ENCODE measurements at regions not wholly inside any gene's neighbourhood (a gene's known extent, or its start where the extent isn't known, plus 50 kb on each side); places are given as distances from the start of the nearest gene placed in this dataset.

GRCh38 chr11:91783173-91783572 is 441.4 kb upstream of the FAT3 start:
- no peak for DNase-seq (ENCODE audit: low read depth in 4 of 4, low spot score in 3 of 4)

GRCh38 chr11:91778758-91779157 is 445.9 kb upstream of the FAT3 start:
- DNase-seq (ENCODE audit: low read depth in 4 of 4, low spot score in 3 of 4): no peak

- no peak for DNase-seq (ENCODE audit: low read depth in 4 of 4, low spot score in 3 of 4)
Observed at GRCh38 chr11:91776655-91777054, 448.0 kb upstream of the FAT3 start.

- DNase-seq (ENCODE audit: low read depth in 4 of 4, low spot score in 3 of 4): no peak
Observed at GRCh38 chr11:91773090-91773489, 451.5 kb upstream of the FAT3 start.

GRCh38 chr11:91771961-91772360 is 452.7 kb upstream of the FAT3 start:
- DNase-seq (ENCODE audit: low read depth in 4 of 4, low spot score in 3 of 4): no peak

- no peak for DNase-seq (ENCODE audit: low read depth in 4 of 4, low spot score in 3 of 4)
Observed at GRCh38 chr11:91768783-91769182, 455.8 kb upstream of the FAT3 start.

- no peak for DNase-seq (ENCODE audit: low read depth in 4 of 4, low spot score in 3 of 4)
Observed at GRCh38 chr11:91763331-91763730, 461.3 kb upstream of the FAT3 start.

- no peak for DNase-seq (ENCODE audit: low read depth in 4 of 4, low spot score in 3 of 4)
Observed at GRCh38 chr11:91761406-91762025, 463.1 kb upstream of the FAT3 start.

- DNase-seq (ENCODE audit: low read depth in 4 of 4, low spot score in 3 of 4): no peak
Observed at GRCh38 chr11:91756829-91757480, 467.7 kb upstream of the FAT3 start.

GRCh38 chr11:91755951-91756707 is 468.5 kb upstream of the FAT3 start:
- no peak for DNase-seq (ENCODE audit: low read depth in 4 of 4, low spot score in 3 of 4)

GRCh38 chr11:91755526-91755925 is 469.1 kb upstream of the FAT3 start:
- DNase-seq (ENCODE audit: low read depth in 4 of 4, low spot score in 3 of 4): no peak

GRCh38 chr11:91749251-91749650 is 475.4 kb upstream of the FAT3 start:
- DNase-seq (ENCODE audit: low read depth in 4 of 4, low spot score in 3 of 4): no peak

GRCh38 chr11:91742155-91742554 is 482.5 kb upstream of the FAT3 start:
- no peak for DNase-seq (ENCODE audit: low read depth in 4 of 4, low spot score in 3 of 4)

- DNase-seq (ENCODE audit: low read depth in 4 of 4, low spot score in 3 of 4): no peak
Observed at GRCh38 chr11:91731051-91731450, 493.6 kb upstream of the FAT3 start.

- DNase-seq (ENCODE audit: low read depth in 4 of 4, low spot score in 3 of 4): no peak
Observed at GRCh38 chr11:91730620-91731019, 494.0 kb upstream of the FAT3 start.

GRCh38 chr11:91730057-91730456 is 494.6 kb upstream of the FAT3 start:
- DNase-seq (ENCODE audit: low read depth in 4 of 4, low spot score in 3 of 4): no peak

- DNase-seq (ENCODE audit: low read depth in 4 of 4, low spot score in 3 of 4): no peak
Observed at GRCh38 chr11:91717169-91717568, 507.4 kb upstream of the FAT3 start.

- no peak for DNase-seq (ENCODE audit: low read depth in 4 of 4, low spot score in 3 of 4)
Observed at GRCh38 chr11:91707652-91708482, 516.8 kb upstream of the FAT3 start.

GRCh38 chr11:91703042-91703441 is 521.6 kb upstream of the FAT3 start:
- no peak for DNase-seq (ENCODE audit: low read depth in 4 of 4, low spot score in 3 of 4)

- no peak for DNase-seq (ENCODE audit: low read depth in 4 of 4, low spot score in 3 of 4)
Observed at GRCh38 chr11:91700854-91701253, 523.8 kb upstream of the FAT3 start.

- DNase-seq (ENCODE audit: low read depth in 4 of 4, low spot score in 3 of 4): peak in 1 of 4 donors; percentile 14
Observed at GRCh38 chr11:91698845-91699244, 525.8 kb upstream of the FAT3 start.
